ENCODE measurements at regions not wholly inside any gene's neighbourhood (a gene's known extent, or its start where the extent isn't known, plus 50 kb on each side); places are given as distances from the start of the nearest gene placed in this dataset.

GRCh38 chr5:104452550-104452949, 890.0 kb upstream of the NUDT12 start:
- TF ChIP-seq CTCF (IDR thresholded peaks at IDR 0.05; ENCODE audit: insufficient read depth, low read depth, low read length) (no peak), EZH2 (IDR thresholded peaks at IDR 0.05; ENCODE audit: insufficient read depth, low read length) (no peak)

Data from astrocyte (in vitro differentiated cells and primary cell).